Left lung (tissue), 4 donors: ENCODE measurements at regions not wholly inside any gene's neighbourhood (a gene's known extent, or its start where the extent isn't known, plus 50 kb on each side); places are given as distances from the start of the nearest gene placed in this dataset.

Experiments used
- ATAC-seq: fragments of 200-7000 bp; cut with Tn5 transposase; one replicate; pipeline ENCODE4 v1.9.1; 2020; ENCODE audit warnings: moderate library complexity
- DNase-seq, 4 donors: peaks; one replicate each; pipeline ENCODE4 v3.0.0-alpha.2; 2013 to 2020
- H3K27ac ChIP-seq, 2 donors: fragments of 200-600 bp; sonication (generic) in 1 of 2; one replicate each; pipeline versions ENCODE4 v1.5.0 to v1.8.0; 2020 to 2021
- H3K27me3 ChIP-seq, 2 donors: fragments of 200-600 bp; sonication (generic) in 1 of 2; one replicate each; pipeline versions ENCODE4 v1.5.0 to v1.8.0; 2020 to 2021
- H3K36me3 ChIP-seq, 2 donors: fragments of 200-600 bp; sonication (generic) in 1 of 2; one replicate each; pipeline versions ENCODE4 v1.5.0 to v1.8.0; 2020 to 2021
- H3K4me1 ChIP-seq, 2 donors: fragments of 200-600 bp; one replicate each; pipeline ENCODE4 v1.8.0; 2021
- H3K4me3 ChIP-seq, 2 donors: fragments of 200-600 bp; sonication (generic) in 1 of 2; one replicate each; pipeline versions ENCODE4 v1.5.0 to v1.8.0; 2020 to 2021; ENCODE audit warnings: mild to moderate bottlenecking in 1 of 2
- H3K9me3 ChIP-seq, 2 donors: fragments of 200-600 bp; sonication (generic) in 1 of 2; one replicate each; pipeline versions ENCODE4 v1.5.0 to v1.8.0; 2020 to 2021
- intact Hi-C, 2 donors: fragments of 100-400 bp; cut with DNase I; formaldehyde crosslinking; loops; one replicate each; pipeline versions ENCODE4 v1.11.2 to v1.14.2; 2022
- TF ChIP-seq, protein P1 (sequence below), 2 donors: fragments of 200-600 bp; sonication (generic) in 1 of 2; IDR thresholded peaks; one replicate each; pipeline versions ENCODE4 v1.5.0 to v1.8.0; 2021; ENCODE audit warnings: antibody characterized with exemption in 2 of 2
- donor health status: DM: no; HTN: yes; CAD: no.
- donor health status: DM: no; HTN: no; CAD: no.

DNA sequence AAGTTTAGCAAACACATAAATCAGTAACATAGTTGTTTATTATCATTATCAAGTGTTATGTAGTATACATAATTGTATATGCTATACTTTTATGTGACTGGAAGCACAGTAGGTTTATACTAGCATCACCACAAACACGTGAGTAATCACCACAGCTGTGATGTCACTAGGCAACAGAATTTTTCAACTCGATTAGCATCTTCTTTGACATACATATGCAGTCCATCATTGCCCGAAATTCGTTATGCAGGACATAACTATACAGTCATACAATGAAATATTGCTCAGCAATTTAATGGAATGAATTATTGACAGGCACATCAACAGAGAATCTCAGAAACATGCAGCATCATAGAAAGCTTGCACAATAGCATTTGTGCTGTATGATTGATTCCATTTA is 77.7 kb downstream of the LSM5 start:
- H3K4me1 ChIP-seq = no peaks in the 10 kb centered on the region
- no peaks in the 10 kb centered on the region for H3K9me3 ChIP-seq
- no peak overlapping the region for H3K27ac ChIP-seq
- TF ChIP-seq, protein P1, sequence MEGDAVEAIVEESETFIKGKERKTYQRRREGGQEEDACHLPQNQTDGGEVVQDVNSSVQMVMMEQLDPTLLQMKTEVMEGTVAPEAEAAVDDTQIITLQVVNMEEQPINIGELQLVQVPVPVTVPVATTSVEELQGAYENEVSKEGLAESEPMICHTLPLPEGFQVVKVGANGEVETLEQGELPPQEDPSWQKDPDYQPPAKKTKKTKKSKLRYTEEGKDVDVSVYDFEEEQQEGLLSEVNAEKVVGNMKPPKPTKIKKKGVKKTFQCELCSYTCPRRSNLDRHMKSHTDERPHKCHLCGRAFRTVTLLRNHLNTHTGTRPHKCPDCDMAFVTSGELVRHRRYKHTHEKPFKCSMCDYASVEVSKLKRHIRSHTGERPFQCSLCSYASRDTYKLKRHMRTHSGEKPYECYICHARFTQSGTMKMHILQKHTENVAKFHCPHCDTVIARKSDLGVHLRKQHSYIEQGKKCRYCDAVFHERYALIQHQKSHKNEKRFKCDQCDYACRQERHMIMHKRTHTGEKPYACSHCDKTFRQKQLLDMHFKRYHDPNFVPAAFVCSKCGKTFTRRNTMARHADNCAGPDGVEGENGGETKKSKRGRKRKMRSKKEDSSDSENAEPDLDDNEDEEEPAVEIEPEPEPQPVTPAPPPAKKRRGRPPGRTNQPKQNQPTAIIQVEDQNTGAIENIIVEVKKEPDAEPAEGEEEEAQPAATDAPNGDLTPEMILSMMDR (IDR thresholded peaks at IDR 0.05) = no peak
- H3K4me3 ChIP-seq = no peak overlapping the region
- peaks cover 0 to 8% of the 10 kb centered on the region in 2 donors for H3K27me3 ChIP-seq
- ATAC-seq (no peak), DNase-seq (no peak)
- H3K36me3 ChIP-seq = no peaks in the 10 kb centered on the region
- intact Hi-C loops = no loop called here

DNA sequence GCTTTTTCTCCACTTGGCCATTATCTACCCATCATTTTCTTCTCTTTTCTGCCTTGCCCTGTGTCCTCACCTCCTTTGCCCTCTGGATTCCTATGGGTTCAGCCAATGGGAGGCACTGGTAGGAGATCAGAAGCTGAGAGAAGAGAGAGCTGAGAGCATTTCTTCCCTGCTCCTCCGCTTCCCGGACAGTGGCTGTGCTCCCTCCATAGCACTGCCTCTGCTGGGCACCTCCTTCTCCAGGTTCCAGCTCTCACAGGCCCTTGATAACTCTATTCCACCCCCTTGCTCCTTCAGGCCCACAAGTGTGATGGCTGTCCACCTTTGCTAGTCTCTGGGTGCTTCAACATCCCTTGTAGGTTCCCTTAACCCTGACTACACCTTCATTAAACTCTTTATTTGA is 79.6 kb downstream of the LSM5 start:
- Histone ChIP-seq H3K4me1 (no peaks in the 10 kb centered on the region), H3K4me3 (no peak overlapping the region), H3K36me3 (no peaks in the 10 kb centered on the region), H3K27me3 (peaks cover 0 to 5% of the 10 kb centered on the region in 2 donors), H3K9me3 (no peaks in the 10 kb centered on the region), H3K27ac (no peak overlapping the region)
- ATAC-seq (no peak), DNase-seq (no peak)
- TF ChIP-seq, protein P1 (IDR thresholded peaks at IDR 0.05) = no peak
- intact Hi-C loops = no loop called here

DNA sequence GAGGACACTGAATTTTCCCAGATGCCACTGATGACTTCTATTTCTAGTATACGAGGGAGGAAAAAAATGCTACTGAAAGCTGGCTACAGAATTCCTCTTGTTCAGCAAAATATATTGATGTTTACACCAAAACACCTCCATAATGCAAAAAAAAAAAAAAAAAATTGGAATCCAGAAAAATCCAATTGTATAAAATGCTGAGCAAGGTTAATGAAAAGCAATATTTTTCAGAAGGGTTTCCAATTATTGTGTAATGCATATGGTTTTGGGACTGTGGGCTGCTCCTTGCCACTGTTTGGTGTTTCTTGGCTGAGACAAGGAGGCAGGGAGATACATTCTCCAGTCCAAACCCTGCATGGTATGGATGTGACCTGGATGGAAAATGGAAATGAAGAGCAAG is 83.8 kb downstream of the LSM5 start:
- TF ChIP-seq, protein P1 (IDR thresholded peaks at IDR 0.05) = no peak
- ATAC-seq (no peak), DNase-seq (no peak)

DNA sequence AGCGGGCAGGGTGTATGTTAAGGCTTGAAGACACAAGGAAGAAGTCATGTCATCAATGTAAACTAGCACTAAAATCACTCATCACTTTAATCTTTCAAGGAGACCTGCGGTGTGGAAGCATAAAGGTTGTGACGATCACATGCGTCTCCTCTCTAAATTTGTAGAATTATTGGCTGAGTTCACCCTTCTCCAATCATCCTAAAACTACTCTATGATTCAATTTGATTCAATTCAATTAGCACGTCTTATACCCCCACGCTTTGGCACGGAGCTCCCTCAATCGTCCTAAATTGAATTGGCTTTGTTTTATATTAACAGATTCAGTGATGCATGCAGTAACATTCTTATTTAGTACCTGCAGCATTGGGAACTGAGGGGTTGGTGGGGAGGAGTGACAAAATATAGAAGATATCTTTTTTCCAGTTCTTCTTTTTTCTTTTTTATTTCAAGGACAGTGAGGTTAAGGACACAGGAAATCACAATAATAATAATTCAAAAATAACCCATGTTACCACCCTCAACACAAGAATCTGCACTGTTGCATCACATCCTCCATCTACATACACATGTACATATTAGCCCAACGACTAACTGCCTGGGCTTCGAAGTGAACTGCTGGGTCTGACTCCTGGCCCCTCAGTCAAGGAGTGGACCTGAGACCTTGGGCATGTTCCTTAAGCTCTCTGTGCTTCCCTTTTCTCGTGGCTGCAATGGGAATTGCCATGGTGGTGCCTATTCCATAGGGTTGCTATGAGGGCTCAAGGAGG is 86.5 kb downstream of the LSM5 start:
- H3K27me3 ChIP-seq = no peaks in the 10 kb centered on the region
- H3K9me3 ChIP-seq = no peaks in the 10 kb centered on the region
- no peak for DNase-seq
- no peak overlapping the region for H3K4me3 ChIP-seq
- no peak overlapping the region for H3K27ac ChIP-seq
- TF ChIP-seq, protein P1 (IDR thresholded peaks at IDR 0.05) = no peak
- no peaks in the 10 kb centered on the region for H3K36me3 ChIP-seq
- H3K4me1 ChIP-seq = no peaks in the 10 kb centered on the region
- ATAC-seq = no peak
- intact Hi-C loops = no loop called here

More for the DNA sequence above, 83.8 kb downstream of the LSM5 start:
- Histone ChIP-seq H3K27ac (no peak overlapping the region), H3K4me3 (no peak overlapping the region), H3K36me3 (no peaks in the 10 kb centered on the region), H3K27me3 (no peaks in the 10 kb centered on the region), H3K4me1 (no peaks in the 10 kb centered on the region), H3K9me3 (no peaks in the 10 kb centered on the region)
- intact Hi-C loops = no loop called here

DNA sequence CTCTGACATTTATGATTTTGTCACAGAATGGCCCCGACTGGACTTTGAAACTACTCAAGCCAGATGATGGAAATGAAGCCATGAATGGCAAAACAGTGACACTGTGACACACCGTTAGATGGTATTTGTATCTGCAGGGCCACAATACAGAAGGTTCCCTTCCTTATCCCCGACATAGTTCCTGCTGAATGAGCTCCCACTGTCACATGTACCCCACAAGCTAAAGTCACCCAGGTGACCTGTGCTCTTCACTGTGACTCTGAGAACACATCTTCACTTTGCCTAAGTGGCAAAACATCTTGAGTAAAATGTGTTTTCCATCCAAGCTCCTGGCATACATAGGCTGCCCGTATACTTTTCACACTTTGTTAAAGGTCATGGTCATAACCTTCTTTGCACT is 89.5 kb downstream of the LSM5 start:
- intact Hi-C loops = no loop called here
- DNase-seq (no peak), ATAC-seq (no peak)
- Histone ChIP-seq H3K27ac (no peak overlapping the region), H3K4me3 (no peak overlapping the region), H3K27me3 (no peaks in the 10 kb centered on the region), H3K4me1 (no peaks in the 10 kb centered on the region), H3K9me3 (no peaks in the 10 kb centered on the region), H3K36me3 (no peaks in the 10 kb centered on the region)
- TF ChIP-seq, protein P1 (IDR thresholded peaks at IDR 0.05) = no peak
